Pancreas (tissue), 10 donors: ENCODE measurements at regions not wholly inside any gene's neighbourhood (a gene's known extent, or its start where the extent isn't known, plus 50 kb on each side); places are given as distances from the start of the nearest gene placed in this dataset.
"Not testable (repeated sequence)": the region's sequence is repeated elsewhere in the genome, so short reads cannot be mapped to it uniquely, and the experiment has no call there.

Experiments used
- ATAC-seq, 4 donors: fragments of 200-7000 bp; cut with Tn5 transposase; one replicate each; pipeline versions ENCODE4 v1.8.0 to v1.9.1; 2020; ENCODE audit warnings: mild to moderate bottlenecking in 4 of 4, moderate library complexity in 4 of 4
- DNase-seq, 6 donors: peaks; one replicate each; pipeline ENCODE4 v3.0.0-alpha.2; 2020
- FAIRE-seq: peaks from 2 replicates; lab custom pipeline; 2012; peaks lifted over from hg19 to GRCh38; lab: Jason Lieb, UNC
- H3K27ac ChIP-seq, 4 donors: fragments of 200-600 bp; sonication (generic); 1 replicate in 3 of 4; 2 replicates in 1 of 4; pipeline versions ENCODE4 v1.5.0 to v1.8.0; 2020
- H3K27me3 ChIP-seq, 4 donors: fragments of 200-600 bp; one replicate each; pipeline ENCODE4 v1.8.0; 2021
- H3K36me3 ChIP-seq, 3 donors: fragments of 200-600 bp; sonication (generic) in 1 of 3; one replicate each; pipeline versions ENCODE4 v1.5.0 to v1.8.0; 2020 to 2021
- H3K4me1 ChIP-seq, 3 donors: fragments of 200-600 bp; one replicate each; pipeline ENCODE4 v1.8.0; 2021
- H3K4me3 ChIP-seq, 4 donors: fragments of 200-600 bp; sonication (generic) in 2 of 4; one replicate each; pipeline versions ENCODE4 v1.5.0 to v1.8.0; 2020 to 2021
- H3K9me3 ChIP-seq, 4 donors: fragments of 200-600 bp; one replicate each; pipeline ENCODE4 v1.8.0; 2021
- CTCF ChIP-seq, 4 donors: fragments of 200-600 bp; sonication (generic) in 3 of 4; IDR thresholded peaks; one replicate each; pipeline versions ENCODE4 v1.5.0 to v1.8.0; 2021; ENCODE audit warnings: antibody characterized with exemption in 4 of 4
- WGBS, 2 donors: extraction: QIAGEN DNeasy Blood & Tissue Kit; methylation state at CpG; one replicate each; pipeline ENCODE4 v1.1.7; 2013; 5-methylcytosine and 5-hydroxymethylcytosine counted together
- intact Hi-C, 3 donors: fragments of 100-400 bp; cut with DNase I; formaldehyde crosslinking; loops; one replicate each; pipeline versions ENCODE4 v1.11.1 to v1.14.2; 2022
- donor health status: healthy with polysubstance abuse.
- donor health status: DM: no; HTN: no; CAD: no; lungs with moderate emphysema.
- donor health status: DM: no; HTN: no; CAD: no.
- donor health status: control.
- donor health status: control.
- donor health status: Bipolar disorder and iron deficiency.
- donor health status: DM: yes; HTN: yes; CAD: no.
- donor health status: DM: no; HTN: no; CAD: no.
- donor health status: DM: no; HTN: no; CAD: no.
- donor health status: DM: yes; HTN: yes; CAD: no.

- FAIRE-seq = no peak
- WGBS, 2 donors = 76% methylated on average over 8 of the region's 8 CpGs
Measured at GRCh38 chr1:831522-831921, 92.2 kb upstream of the SAMD11 start.

GRCh38 chr1:832136-832535, 91.6 kb upstream of the SAMD11 start:
- TF ChIP-seq CTCF (IDR thresholded peaks at IDR 0.05) = no peak
- Histone ChIP-seq H3K9me3 (no peaks in the 10 kb centered on the region), H3K27ac (no peak overlapping the region), H3K36me3 (no peaks in the 10 kb centered on the region), H3K27me3 (no peaks in the 10 kb centered on the region), H3K4me1 (peaks cover 0 to 3% (median 0%) of the 10 kb centered on the region in 3 donors), H3K4me3 (no peak overlapping the region)
- intact Hi-C loops = no loop called here
- WGBS, 2 donors = 83% methylated on average over 13 of the region's 13 CpGs
- FAIRE-seq (no peak), DNase-seq (no peak), ATAC-seq (no peak)

More at GRCh38 chr1:831522-831921, 92.2 kb upstream of the SAMD11 start:
- no peak for DNase-seq
- H3K36me3 ChIP-seq = no peaks in the 10 kb centered on the region
- no peaks in the 10 kb centered on the region for H3K9me3 ChIP-seq
- no peaks in the 10 kb centered on the region for H3K27me3 ChIP-seq
- no peak overlapping the region for H3K4me3 ChIP-seq
- TF ChIP-seq CTCF (IDR thresholded peaks at IDR 0.05) = no peak
- peaks cover 0 to 3% (median 0%) of the 10 kb centered on the region in 3 donors for H3K4me1 ChIP-seq
- intact Hi-C loops = no loop called here
- ATAC-seq = no peak
- no peak overlapping the region for H3K27ac ChIP-seq

GRCh38 chr1:833226-833625, 90.5 kb upstream of the SAMD11 start:
- H3K4me1 ChIP-seq, DNase-seq, H3K9me3 ChIP-seq, H3K27ac ChIP-seq, H3K27me3 ChIP-seq, FAIRE-seq, H3K4me3 ChIP-seq, intact Hi-C loops, H3K36me3 ChIP-seq, ATAC-seq: not testable (repeated sequence)
- 71 to 72% methylated on average over 3 of the region's 3 CpGs for WGBS, 2 donors

GRCh38 chr1:835509-835908, 88.2 kb upstream of the SAMD11 start:
- ATAC-seq, H3K9me3 ChIP-seq, FAIRE-seq, H3K36me3 ChIP-seq, H3K27ac ChIP-seq, intact Hi-C loops, H3K4me3 ChIP-seq, H3K27me3 ChIP-seq, H3K4me1 ChIP-seq, DNase-seq: not testable (repeated sequence)
- WGBS, 2 donors = 88 to 92% methylated on average over 3 to 4 of the region's 10 CpGs

GRCh38 chr1:837601-838000, 86.1 kb upstream of the SAMD11 start:
- H3K4me3 ChIP-seq, DNase-seq: not testable (repeated sequence)

GRCh38 chr1:838291-838690, 85.4 kb upstream of the SAMD11 start:
- H3K36me3 ChIP-seq, intact Hi-C loops, FAIRE-seq, H3K27ac ChIP-seq, H3K9me3 ChIP-seq, ATAC-seq, H3K4me3 ChIP-seq, DNase-seq, H3K4me1 ChIP-seq, H3K27me3 ChIP-seq: not testable (repeated sequence)
- 77% methylated on average over 5 of the region's 5 CpGs for WGBS, 2 donors

More at GRCh38 chr1:837601-838000, 86.1 kb upstream of the SAMD11 start:
- H3K27me3 ChIP-seq, intact Hi-C loops, ATAC-seq, FAIRE-seq, H3K36me3 ChIP-seq, H3K4me1 ChIP-seq, H3K27ac ChIP-seq, H3K9me3 ChIP-seq: not testable (repeated sequence)
- WGBS, 2 donors = 79 to 87% methylated on average over 5 of the region's 5 CpGs

GRCh38 chr1:840592-840991, 83.1 kb upstream of the SAMD11 start:
- WGBS, 2 donors = 81 to 86% methylated on average over 6 of the region's 6 CpGs
- DNase-seq, H3K9me3 ChIP-seq, H3K27ac ChIP-seq, FAIRE-seq, H3K36me3 ChIP-seq, H3K4me1 ChIP-seq, H3K4me3 ChIP-seq, intact Hi-C loops, H3K27me3 ChIP-seq, ATAC-seq: not testable (repeated sequence)

- WGBS, 2 donors = 82 to 89% methylated on average over 8 to 10 of the region's 15 CpGs
- FAIRE-seq, DNase-seq, H3K27ac ChIP-seq, ATAC-seq, H3K9me3 ChIP-seq, H3K36me3 ChIP-seq, intact Hi-C loops, H3K27me3 ChIP-seq, H3K4me3 ChIP-seq, H3K4me1 ChIP-seq: not testable (repeated sequence)
Measured at GRCh38 chr1:841671-842425, 81.9 kb upstream of the SAMD11 start.

GRCh38 chr1:842799-843198, 80.9 kb upstream of the SAMD11 start:
- ATAC-seq, H3K27me3 ChIP-seq, H3K4me3 ChIP-seq, H3K27ac ChIP-seq, DNase-seq, H3K9me3 ChIP-seq, intact Hi-C loops, H3K4me1 ChIP-seq, H3K36me3 ChIP-seq, FAIRE-seq: not testable (repeated sequence)
- WGBS, 2 donors = 85 to 88% methylated on average over 8 to 10 of the region's 10 CpGs

- H3K27me3 ChIP-seq, DNase-seq, H3K36me3 ChIP-seq, FAIRE-seq, H3K4me3 ChIP-seq, intact Hi-C loops, ATAC-seq, H3K4me1 ChIP-seq, H3K9me3 ChIP-seq, H3K27ac ChIP-seq: not testable (repeated sequence)
- 88 to 93% methylated on average over 5 of the region's 5 CpGs for WGBS, 2 donors
Measured at GRCh38 chr1:843946-844345, 79.8 kb upstream of the SAMD11 start.
